Tibial artery (tissue), 4 donors: ENCODE measurements at regions not wholly inside any gene's neighbourhood (a gene's known extent, or its start where the extent isn't known, plus 50 kb on each side); places are given as distances from the start of the nearest gene placed in this dataset.

Source experiments
- DNase-seq, 2 donors: peaks; one replicate each; pipeline ENCODE4 v3.0.0-alpha.2; 2019
- H3K27ac ChIP-seq, 2 donors: fragments of 200-600 bp; sonication (generic) in 1 of 2; 1 replicate in 1 of 2; 2 replicates in 1 of 2; pipeline ENCODE4 v1.5.1; 2018 to 2019; ENCODE audit warnings: mild to moderate bottlenecking in 1 of 2
- H3K27me3 ChIP-seq, 2 donors: fragments of 200-600 bp; sonication (generic) in 1 of 2; one replicate each; pipeline versions ENCODE4 v1.5.1 to v1.6.0; 2016 to 2019
- H3K36me3 ChIP-seq, 3 donors: fragments of 200-600 bp; sonication (generic) in 2 of 3; one replicate each; pipeline ENCODE4 v1.5.1; 2016 to 2019; ENCODE audit warnings: mild to moderate bottlenecking in 2 of 3
- H3K4me1 ChIP-seq, 4 donors: fragments of 200-600 bp; sonication (generic) in 2 of 4; 1 replicate in 3 of 4; 2 replicates in 1 of 4; pipeline ENCODE4 v1.5.1; 2016 to 2019
- H3K4me3 ChIP-seq, 2 donors: fragments of 200-600 bp; sonication (generic) in 1 of 2; 1 replicate in 1 of 2; 2 replicates in 1 of 2; pipeline ENCODE4 v1.5.1; 2018 to 2019; ENCODE audit warnings: mild to moderate bottlenecking in 2 of 2
- H3K9me3 ChIP-seq, 3 donors: fragments of 200-600 bp; sonication (generic) in 1 of 3; one replicate each; pipeline ENCODE4 v1.5.1; 2016 to 2019
- CTCF ChIP-seq, 2 experiments: fragments of 200-600 bp in 1 of 2; fragments of 450-650 bp in 1 of 2; IDR thresholded peaks; one replicate each; pipeline ENCODE4 v1.5.1; 2017 to 2019; ENCODE audit warnings: antibody characterized with exemption in 2 of 2, mild to moderate bottlenecking in 1 of 2, moderate library complexity in 1 of 2
- intact Hi-C: fragments of 100-400 bp; cut with DNase I; formaldehyde crosslinking; loops from one replicate; pipeline ENCODE4 v1.15.0; 2023; ENCODE audit warnings: low total_unique reads

- H3K9me3 ChIP-seq = no peaks in the 10 kb centered on the region
- no peak for DNase-seq
- intact Hi-C loops = no loop called here
- no peak overlapping the region for H3K4me3 ChIP-seq
- no peaks in the 10 kb centered on the region for H3K36me3 ChIP-seq
- no peaks in the 10 kb centered on the region for H3K27me3 ChIP-seq
- H3K27ac ChIP-seq = no peak overlapping the region
- no peak for TF ChIP-seq CTCF (IDR thresholded peaks at IDR 0.05)
- peaks cover 0 to 15% (median 0%) of the 10 kb centered on the region in 4 donors for H3K4me1 ChIP-seq
Observed at GRCh38 chr7:86964973-86965726, 94.3 kb downstream of the ELAPOR2 start.

GRCh38 chr7:86963599-86964230, 95.7 kb downstream of the ELAPOR2 start:
- Histone ChIP-seq H3K4me3 (no peak overlapping the region), H3K27ac (no peak overlapping the region), H3K27me3 (no peaks in the 10 kb centered on the region)

GRCh38 chr7:86962623-86963022, 96.8 kb downstream of the ELAPOR2 start:
- intact Hi-C loops = no loop called here
- no peak for DNase-seq
- TF ChIP-seq CTCF (IDR thresholded peaks at IDR 0.05) = no peak
- Histone ChIP-seq H3K27ac (no peak overlapping the region), H3K9me3 (no peaks in the 10 kb centered on the region), H3K4me1 (peaks cover 0 to 11% (median 0%) of the 10 kb centered on the region in 4 donors), H3K4me3 (no peak overlapping the region), H3K36me3 (no peaks in the 10 kb centered on the region), H3K27me3 (no peaks in the 10 kb centered on the region)

More at GRCh38 chr7:86963599-86964230, 95.7 kb downstream of the ELAPOR2 start:
- intact Hi-C loops = no loop called here
- peaks cover 0 to 11% (median 0%) of the 10 kb centered on the region in 4 donors for H3K4me1 ChIP-seq
- TF ChIP-seq CTCF (IDR thresholded peaks at IDR 0.05) = no peak
- H3K9me3 ChIP-seq = no peaks in the 10 kb centered on the region
- no peaks in the 10 kb centered on the region for H3K36me3 ChIP-seq
- no peak for DNase-seq

- no peak for TF ChIP-seq CTCF (IDR thresholded peaks at IDR 0.05)
- H3K27me3 ChIP-seq = no peaks in the 10 kb centered on the region
- no peaks in the 10 kb centered on the region for H3K36me3 ChIP-seq
- H3K9me3 ChIP-seq = no peaks in the 10 kb centered on the region
- no peak overlapping the region for H3K27ac ChIP-seq
- DNase-seq = no peak
- intact Hi-C loops = no loop called here
- no peak overlapping the region for H3K4me3 ChIP-seq
- H3K4me1 ChIP-seq = peaks cover 0 to 11% (median 0%) of the 10 kb centered on the region in 4 donors
Observed at GRCh38 chr7:86961686-86962085, 97.8 kb downstream of the ELAPOR2 start.

GRCh38 chr7:86958380-86958779, 101.1 kb downstream of the ELAPOR2 start:
- intact Hi-C loops = no loop called here

More at GRCh38 chr7:86958380-86958779, 101.1 kb downstream of the ELAPOR2 start:
- TF ChIP-seq CTCF (IDR thresholded peaks at IDR 0.05) = no peak
- Histone ChIP-seq H3K36me3 (no peaks in the 10 kb centered on the region), H3K9me3 (no peaks in the 10 kb centered on the region), H3K27me3 (no peaks in the 10 kb centered on the region), H3K4me3 (no peak overlapping the region), H3K27ac (no peak overlapping the region), H3K4me1 (peaks cover 0 to 2% (median 0%) of the 10 kb centered on the region in 4 donors)
- DNase-seq = no peak
